Neutrophil (primary cell): ENCODE measurements at regions not wholly inside any gene's neighbourhood (a gene's known extent, or its start where the extent isn't known, plus 50 kb on each side); places are given as distances from the start of the nearest gene placed in this dataset.

Experiments used
- H3K27ac ChIP-seq: fragments of 200-600 bp; sonication (generic); 2 replicates; pipeline ENCODE4 v1.5.1; 2016; ENCODE audit warnings: mild to moderate bottlenecking, moderate library complexity
- H3K27me3 ChIP-seq: fragments of 200-600 bp; sonication (generic); 2 replicates; pipeline ENCODE4 v1.6.0; 2016; ENCODE audit warnings: mild to moderate bottlenecking
- H3K36me3 ChIP-seq: fragments of 200-600 bp; sonication (generic); 2 replicates; pipeline ENCODE4 v1.5.1; 2017
- H3K4me1 ChIP-seq, 2 experiments: fragments of 200-600 bp in 1 of 2; sonication (generic) in 1 of 2; 1 replicate in 1 of 2; 2 replicates in 1 of 2; pipeline versions ENCODE4 v1.5.1 to v1.6.1; 2013 to 2016; ENCODE audit warnings: low read depth in 1 of 2, low read length in 1 of 2, mild to moderate bottlenecking in 1 of 2, moderate library complexity in 1 of 2; ENCODE audit not compliant: control insufficient read depth in 1 of 2, insufficient read depth in 1 of 2
- H3K4me3 ChIP-seq, 2 experiments: fragments of 200-600 bp in 1 of 2; sonication (generic) in 1 of 2; 1 replicate in 1 of 2; 2 replicates in 1 of 2; pipeline ENCODE4 v1.5.1; 2013 to 2016; ENCODE audit warnings: low read depth in 1 of 2, low read length in 1 of 2, mild to moderate bottlenecking in 1 of 2, moderate library complexity in 1 of 2
- H3K9me3 ChIP-seq: fragments of 200-600 bp; sonication (generic); 2 replicates; pipeline ENCODE4 v1.5.1; 2016
- CTCF ChIP-seq: fragments of 200-600 bp; sonication (generic); IDR thresholded peaks from 2 replicates; pipeline ENCODE4 v1.5.1; 2016; ENCODE audit warnings: antibody characterized with exemption

DNA sequence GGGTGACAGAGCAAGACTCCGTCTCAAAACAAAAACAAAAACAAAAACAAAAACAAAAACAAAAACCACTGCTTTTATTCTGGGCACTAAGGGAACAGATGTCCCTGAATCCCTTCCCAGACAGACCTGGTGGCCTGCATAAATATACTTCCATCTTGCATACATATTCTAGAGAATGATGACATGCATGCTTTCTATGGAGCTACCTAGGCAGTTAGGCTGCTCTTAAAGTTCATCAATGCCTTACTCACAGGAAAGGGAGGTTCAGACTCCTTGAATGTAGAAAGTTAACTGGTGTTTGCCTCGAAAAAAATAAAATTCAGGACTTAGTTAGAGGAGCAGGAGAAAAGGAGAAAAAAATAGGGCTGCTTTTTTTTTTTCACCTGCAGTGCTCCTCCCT, 72.6 kb downstream of the C3orf38 start:
- Histone ChIP-seq H3K4me3 (no peak overlapping the region), H3K27me3 (no peaks in the 10 kb centered on the region), H3K27ac (no peak overlapping the region), H3K36me3 (no peaks in the 10 kb centered on the region), H3K4me1 (no peaks in the 10 kb centered on the region), H3K9me3 (no peaks in the 10 kb centered on the region)
- no peak for TF ChIP-seq CTCF

DNA sequence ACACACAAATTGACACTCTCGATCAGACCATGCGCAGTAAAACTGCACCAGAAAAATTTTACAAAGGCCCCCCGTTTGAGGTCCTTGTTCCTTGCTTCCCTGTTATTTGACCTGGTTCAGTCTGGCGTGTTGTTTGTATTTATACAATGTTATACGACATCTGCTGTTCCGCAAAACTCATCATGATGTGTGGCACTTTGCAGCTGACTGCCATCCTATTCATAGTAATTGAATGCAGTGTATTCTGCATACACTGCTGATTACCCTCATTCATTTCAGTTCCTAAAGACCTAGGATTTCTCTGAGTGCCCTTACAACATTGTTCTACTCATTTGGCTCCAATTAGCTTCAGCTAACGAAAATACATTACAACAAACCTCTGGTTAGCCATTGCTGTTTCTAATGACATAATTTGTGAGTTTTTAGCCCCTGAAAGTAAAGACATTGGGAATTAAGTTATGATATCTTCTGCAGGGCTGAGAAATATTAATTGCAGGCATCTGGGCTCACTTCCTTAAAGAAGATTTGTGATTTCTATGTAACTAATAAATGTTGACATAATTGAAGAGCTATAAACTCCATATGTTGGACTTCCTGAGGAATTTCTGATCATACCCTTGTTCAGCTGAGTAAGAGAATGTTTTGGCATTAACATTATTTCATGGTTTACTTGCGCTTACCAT, 75.7 kb downstream of the C3orf38 start:
- H3K4me3 ChIP-seq: no peak overlapping the region
- H3K36me3 ChIP-seq: no peaks in the 10 kb centered on the region
- H3K4me1 ChIP-seq: no peaks in the 10 kb centered on the region
- no peak overlapping the region for H3K27ac ChIP-seq
- no peak for TF ChIP-seq CTCF
- no peaks in the 10 kb centered on the region for H3K27me3 ChIP-seq
- H3K9me3 ChIP-seq: no peaks in the 10 kb centered on the region

DNA sequence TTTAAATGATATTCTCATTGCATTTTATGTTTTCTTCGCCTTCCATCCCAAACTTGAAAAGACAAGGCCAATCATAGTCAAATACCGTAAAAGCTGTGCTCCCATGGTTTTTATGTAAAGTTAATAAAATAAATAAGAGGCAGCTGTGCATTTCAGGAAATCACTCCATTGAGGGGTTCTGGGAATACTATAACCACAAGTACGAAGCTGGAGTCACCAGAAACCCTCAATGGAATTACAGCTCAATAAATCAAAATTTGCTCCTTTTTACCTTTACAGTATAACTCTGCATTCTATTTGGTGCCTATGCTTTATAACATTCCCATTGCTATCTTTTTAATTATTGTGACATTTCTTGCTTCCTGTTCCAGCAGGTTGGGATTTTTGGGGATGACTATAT, 77.2 kb downstream of the C3orf38 start:
- Histone ChIP-seq H3K4me1 (no peaks in the 10 kb centered on the region), H3K4me3 (no peak overlapping the region), H3K27me3 (no peaks in the 10 kb centered on the region), H3K9me3 (no peaks in the 10 kb centered on the region), H3K36me3 (no peaks in the 10 kb centered on the region), H3K27ac (no peak overlapping the region)
- no peak for TF ChIP-seq CTCF

DNA sequence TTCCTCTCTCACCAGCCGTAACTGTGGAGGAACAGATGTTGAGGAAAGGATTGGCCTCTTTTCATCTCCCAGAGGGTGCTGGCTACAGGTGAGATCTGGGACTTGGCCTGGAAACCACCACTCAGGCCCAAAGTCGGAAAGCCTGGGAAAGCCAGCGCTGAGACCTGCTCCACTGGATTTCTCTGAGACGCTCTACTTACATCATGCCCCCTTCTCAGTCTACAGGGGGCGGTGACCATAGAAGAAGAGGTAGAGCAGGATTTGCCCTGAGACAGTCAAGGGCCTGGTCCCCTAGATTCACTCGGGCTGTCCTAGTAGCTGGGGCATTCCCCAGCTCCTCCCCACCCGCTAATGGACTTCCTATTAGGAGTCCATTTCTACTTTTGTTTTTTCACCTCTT, 80.9 kb downstream of the C3orf38 start:
- Histone ChIP-seq H3K9me3 (no peaks in the 10 kb centered on the region), H3K27me3 (no peaks in the 10 kb centered on the region), H3K27ac (no peak overlapping the region), H3K36me3 (no peaks in the 10 kb centered on the region), H3K4me1 (no peaks in the 10 kb centered on the region), H3K4me3 (no peak overlapping the region)
- TF ChIP-seq CTCF: no peak

- Histone ChIP-seq H3K4me3 (no peak overlapping the region), H3K27ac (no peak overlapping the region), H3K9me3 (no peaks in the 10 kb centered on the region), H3K27me3 (no peaks in the 10 kb centered on the region), H3K4me1 (no peaks in the 10 kb centered on the region), H3K36me3 (no peaks in the 10 kb centered on the region)
- TF ChIP-seq CTCF: no peak
These were observed 81.4 kb downstream of the C3orf38 start for GRCh38 chr3:88231207-88231606.

DNA sequence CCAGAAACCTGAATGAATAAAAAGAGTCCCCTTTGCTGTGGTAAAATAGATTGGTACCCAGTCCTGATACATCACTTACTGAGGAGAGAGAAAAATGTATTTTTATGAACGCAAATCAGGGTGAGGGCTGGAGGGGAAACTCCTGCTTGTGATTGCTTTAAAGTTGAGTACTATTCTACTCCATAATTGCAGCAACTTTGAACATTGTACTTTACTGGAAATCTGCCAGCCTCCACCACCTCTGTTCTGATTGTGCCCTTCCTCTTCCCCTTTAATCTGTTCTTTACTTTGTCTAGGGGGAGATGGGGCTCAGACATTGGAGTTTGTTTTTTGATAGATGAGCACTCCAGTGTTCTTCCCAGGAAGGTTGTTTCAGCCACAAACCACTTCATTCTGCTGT, 81.9 kb downstream of the C3orf38 start:
- Histone ChIP-seq H3K27me3 (no peaks in the 10 kb centered on the region), H3K36me3 (no peaks in the 10 kb centered on the region), H3K4me3 (no peak overlapping the region), H3K27ac (no peak overlapping the region), H3K4me1 (no peaks in the 10 kb centered on the region), H3K9me3 (no peaks in the 10 kb centered on the region)
- TF ChIP-seq CTCF: no peak
